ENCODE measurements at regions not wholly inside any gene's neighbourhood (a gene's known extent, or its start where the extent isn't known, plus 50 kb on each side); places are given as distances from the start of the nearest gene placed in this dataset.

GRCh38 chr18:55876254-55876653 lies 288.3 kb upstream of the TCF4 start:
- TF ChIP-seq CTCF (IDR thresholded peaks at IDR 0.05): no peak
- H3K27ac Mint-ChIP-seq: no peak overlapping the region
- intact Hi-C loops (cut with micrococcal nuclease): no loop called here
- Histone ChIP-seq H3K36me3 (replicated peaks in 1 of 2; ENCODE audit: control insufficient read depth in 1 of 2, insufficient read depth in 2 of 2, low read length in 2 of 2) (no peaks in the 10 kb centered on the region), H2AFZ (ENCODE audit: insufficient read depth, low read depth, low read length, poor library complexity, severe bottlenecking) (no peak overlapping the region), H3K4me1 (ENCODE audit: control insufficient read depth in 1 of 2, insufficient read depth in 2 of 2, low read length in 2 of 2) (no peaks in the 10 kb centered on the region), H3K4me2 (replicated peaks; ENCODE audit: extremely low read depth, low read length, poor library complexity, severe bottlenecking) (no peak overlapping the region), H3K27ac (ENCODE audit: low read depth in 1 of 2, low read length in 2 of 2) (no peak overlapping the region), H3K9ac (ENCODE audit: insufficient read depth, low read length, poor library complexity, severe bottlenecking) (no peak overlapping the region), H3K9me3 (replicated peaks in 1 of 2; ENCODE audit: control insufficient read depth in 1 of 2, insufficient read depth in 1 of 2, low read length in 2 of 2) (no peaks in the 10 kb centered on the region), H4K20me1 (ENCODE audit: insufficient read depth, low read length) (no peaks in the 10 kb centered on the region), H3K79me2 (ENCODE audit: insufficient read depth, low read length) (no peaks in the 10 kb centered on the region), H3K4me3 (replicated peaks in 1 of 3; ENCODE audit: low read depth in 2 of 3, low read length in 3 of 3) (no peak overlapping the region), H3K27me3 (ENCODE audit: control insufficient read depth in 2 of 2, insufficient read depth in 2 of 2, low read length in 2 of 2) (no peaks in the 10 kb centered on the region)
- peaks cover 4% of the 10 kb centered on the region for H3K4me1 Mint-ChIP-seq
- H3K4me3 Mint-ChIP-seq: no peak overlapping the region
- DNase-seq: no peak
- 100% methylated on average over 1 of the region's 2 CpGs for WGBS (ENCODE audit: insufficient coverage)
- H3K9me3 Mint-ChIP-seq: peaks cover 0 to 3% (median 2%) of the 10 kb centered on the region in 7 donors
- no peaks in the 10 kb centered on the region for H3K36me3 Mint-ChIP-seq
- H3K27me3 Mint-ChIP-seq (ENCODE audit: low read depth in 3 of 3): peaks cover 0 to 1% (median 0%) of the 10 kb centered on the region in 3 donors

- H3K36me3 ChIP-seq (replicated peaks in 1 of 2; ENCODE audit: control insufficient read depth in 1 of 2, insufficient read depth in 2 of 2, low read length in 2 of 2): no peaks in the 10 kb centered on the region
- H3K4me2 ChIP-seq (replicated peaks; ENCODE audit: extremely low read depth, low read length, poor library complexity, severe bottlenecking): no peak overlapping the region
- no peak overlapping the region for H3K27ac ChIP-seq (ENCODE audit: low read depth in 1 of 2, low read length in 2 of 2)
- no peak overlapping the region for H2AFZ ChIP-seq (ENCODE audit: insufficient read depth, low read depth, low read length, poor library complexity, severe bottlenecking)
- peaks cover 4% of the 10 kb centered on the region for H3K4me1 Mint-ChIP-seq
- H3K36me3 Mint-ChIP-seq: no peaks in the 10 kb centered on the region
- H3K9ac ChIP-seq (ENCODE audit: insufficient read depth, low read length, poor library complexity, severe bottlenecking): no peak overlapping the region
- H3K9me3 Mint-ChIP-seq: peaks cover 0 to 3% (median 2%) of the 10 kb centered on the region in 7 donors
- no peak overlapping the region for H3K4me3 ChIP-seq (replicated peaks in 1 of 3; ENCODE audit: low read depth in 2 of 3, low read length in 3 of 3)
- no peaks in the 10 kb centered on the region for H3K4me1 ChIP-seq (ENCODE audit: control insufficient read depth in 1 of 2, insufficient read depth in 2 of 2, low read length in 2 of 2)
- H3K4me3 Mint-ChIP-seq: no peak overlapping the region
- no peaks in the 10 kb centered on the region for H4K20me1 ChIP-seq (ENCODE audit: insufficient read depth, low read length)
- intact Hi-C loops (cut with micrococcal nuclease): no loop called here
- no peak for TF ChIP-seq CTCF (IDR thresholded peaks at IDR 0.05)
- H3K27me3 Mint-ChIP-seq (ENCODE audit: low read depth in 3 of 3): peaks cover 0 to 1% (median 0%) of the 10 kb centered on the region in 3 donors
- H3K79me2 ChIP-seq (ENCODE audit: insufficient read depth, low read length): no peaks in the 10 kb centered on the region
- no peaks in the 10 kb centered on the region for H3K9me3 ChIP-seq (replicated peaks in 1 of 2; ENCODE audit: control insufficient read depth in 1 of 2, insufficient read depth in 1 of 2, low read length in 2 of 2)
- DNase-seq: no peak
- H3K27me3 ChIP-seq (ENCODE audit: control insufficient read depth in 2 of 2, insufficient read depth in 2 of 2, low read length in 2 of 2): no peaks in the 10 kb centered on the region
- H3K27ac Mint-ChIP-seq: no peak overlapping the region
- WGBS (ENCODE audit: insufficient coverage): 80% methylated on average over 2 of the region's 3 CpGs
These were observed 287.4 kb upstream of the TCF4 start for GRCh38 chr18:55875371-55875901.
